ENCODE measurements at regions not wholly inside any gene's neighbourhood (a gene's known extent, or its start where the extent isn't known, plus 50 kb on each side); places are given as distances from the start of the nearest gene placed in this dataset.

GRCh38 chr13:97100821-97101220, 106.5 kb upstream of the OXGR1 start:
- CTCF ChIA-PET = interaction anchor here (2.5 kb wide), 1 partner anchor 9 kb away, joined by 8 read pairs; no protein-coding TSS in a partner anchor
- no peaks in the 10 kb centered on the region for H3K36me3 Mint-ChIP-seq
- no peak overlapping the region for H3K4me3 Mint-ChIP-seq
- H3K4me1 Mint-ChIP-seq = no peaks in the 10 kb centered on the region
- DNase-seq (no peak), ATAC-seq (no peak)
- no peaks in the 10 kb centered on the region for H3K9me3 Mint-ChIP-seq (ENCODE audit: low read depth)
- no peak overlapping the region for H3K27ac Mint-ChIP-seq
- peaks cover 12% of the 10 kb centered on the region for H3K27me3 Mint-ChIP-seq

DNA sequence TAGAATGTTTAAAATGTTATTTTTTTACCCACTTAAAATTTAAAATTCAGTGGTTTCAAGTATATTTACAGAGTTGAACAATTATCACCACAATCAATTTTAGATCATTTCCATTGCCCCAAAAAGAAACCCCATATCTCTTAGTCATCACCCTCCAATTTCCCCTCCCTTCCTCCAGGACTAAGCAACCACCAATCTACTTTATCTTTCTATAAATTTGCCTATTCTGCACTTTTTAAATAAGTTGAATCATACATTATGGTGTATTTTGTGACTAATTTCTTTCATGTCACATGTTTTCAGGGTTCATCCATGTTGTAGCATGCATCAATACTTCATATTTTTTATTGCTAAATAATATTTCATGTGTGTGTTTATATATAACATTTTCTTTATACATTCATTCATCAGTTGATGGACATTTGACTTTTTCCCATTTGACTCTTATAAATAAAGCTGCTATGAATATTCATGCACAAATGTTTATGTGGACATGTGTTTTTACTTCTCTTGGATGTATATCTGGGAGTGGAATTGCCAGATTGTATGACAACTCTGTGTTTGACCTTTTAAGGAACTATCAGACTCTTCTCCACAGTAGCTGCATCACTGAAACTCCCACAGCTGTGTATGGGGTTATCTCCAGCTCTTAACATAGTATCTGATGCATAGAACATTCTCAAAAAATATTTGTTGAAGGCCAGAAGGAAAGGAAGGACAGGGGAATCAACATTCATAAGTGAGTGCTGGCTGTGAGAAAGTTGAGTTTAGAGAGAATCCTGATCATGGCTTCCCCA, 107.8 kb upstream of the OXGR1 start:
- no peak for DNase-seq
- Mint-ChIP-seq H3K36me3 (no peaks in the 10 kb centered on the region), H3K9me3 (ENCODE audit: low read depth) (no peaks in the 10 kb centered on the region), H3K4me1 (no peaks in the 10 kb centered on the region), H3K4me3 (no peak overlapping the region), H3K27me3 (peaks cover 12% of the 10 kb centered on the region), H3K27ac (no peak overlapping the region)
- CTCF ChIA-PET = interaction anchor here (2.5 kb wide), 1 partner anchor 8 kb away, joined by 8 read pairs; no protein-coding TSS in a partner anchor
- ATAC-seq = no peak

DNA sequence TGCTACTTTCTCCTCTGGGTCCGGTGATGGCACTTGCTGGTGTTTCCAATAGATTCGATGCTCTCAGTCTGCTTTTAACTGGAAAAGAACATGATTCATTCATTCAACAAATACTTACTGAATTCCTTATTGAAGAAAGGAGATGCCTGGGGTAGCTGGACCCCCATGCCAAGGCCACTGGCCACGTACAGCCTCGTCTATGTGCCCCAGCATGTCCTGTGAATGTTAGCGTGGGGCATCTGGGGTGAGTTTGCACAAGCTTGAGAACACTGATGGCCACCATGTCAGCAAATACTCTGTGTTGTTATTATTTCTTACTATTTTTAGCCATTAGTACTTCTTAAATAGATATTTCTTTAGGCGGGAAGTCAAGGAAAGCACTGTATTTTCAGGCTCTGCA, 112.0 kb upstream of the OXGR1 start:
- Mint-ChIP-seq H3K9me3 (ENCODE audit: low read depth) (no peaks in the 10 kb centered on the region), H3K27me3 (peaks cover 11% of the 10 kb centered on the region), H3K27ac (no peak overlapping the region), H3K4me3 (no peak overlapping the region), H3K36me3 (no peaks in the 10 kb centered on the region), H3K4me1 (peaks cover 6% of the 10 kb centered on the region)
- ATAC-seq (no peak), DNase-seq (no peak)
- CTCF ChIA-PET = interaction anchor here (6.1 kb wide), 1 partner anchor 251 kb away, joined by 114 read pairs; no protein-coding TSS in a partner anchor

DNA sequence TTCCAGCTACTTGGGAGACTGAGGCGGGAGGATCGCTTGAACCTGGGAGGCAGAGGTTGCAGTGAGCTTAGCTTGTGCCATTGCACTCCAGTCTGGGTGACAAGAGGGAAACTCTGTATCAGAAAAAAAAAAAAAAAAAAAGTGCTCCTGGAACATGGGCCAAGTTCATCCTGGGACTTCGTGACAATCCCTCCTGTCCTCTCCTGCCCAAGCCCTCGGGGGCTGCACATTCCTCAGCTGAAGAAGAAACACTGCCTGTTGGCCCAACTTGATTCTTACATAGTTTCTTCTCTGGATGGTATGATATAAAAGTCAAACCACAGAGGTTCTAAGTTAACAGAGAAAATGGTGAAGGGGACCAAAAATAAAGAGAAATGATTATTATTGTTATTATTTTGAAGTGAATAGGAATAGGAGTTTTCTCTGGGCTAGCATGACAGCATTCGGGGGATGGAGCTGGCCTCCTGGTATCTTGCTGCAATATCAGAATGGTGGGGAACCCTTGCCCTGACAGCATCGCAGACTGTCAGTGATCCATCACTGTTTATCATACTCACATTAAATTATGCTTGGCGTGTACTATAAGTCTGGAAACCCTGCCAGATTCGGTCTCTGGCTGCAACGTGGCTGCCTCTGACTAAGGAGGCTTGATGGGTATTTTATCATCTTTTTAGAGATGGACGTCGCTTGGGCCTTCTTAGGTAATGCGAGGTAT, 113.7 kb upstream of the OXGR1 start:
- Mint-ChIP-seq H3K9me3 (ENCODE audit: low read depth) (no peaks in the 10 kb centered on the region), H3K36me3 (no peaks in the 10 kb centered on the region), H3K4me3 (no peak overlapping the region), H3K27me3 (peaks cover 14% of the 10 kb centered on the region), H3K27ac (no peak overlapping the region), H3K4me1 (peaks cover 6% of the 10 kb centered on the region)
- DNase-seq (no peak), ATAC-seq (no peak)
- CTCF ChIA-PET = interaction anchor here (0.7 to 6.1 kb wide), 9 partner anchors 9 to 256 kb away, joined by 3 to 114 read pairs (median 7); partner anchors contain the start of gene MBNL2

- ATAC-seq = no peak
- CTCF ChIA-PET = interaction anchor here (0.7 to 6.1 kb wide), 9 partner anchors 15 to 255 kb away, joined by 3 to 114 read pairs (median 10); partner anchors contain the start of gene MBNL2
- H3K27ac Mint-ChIP-seq = no peak overlapping the region
- no peaks in the 10 kb centered on the region for H3K36me3 Mint-ChIP-seq
- DNase-seq = no peak
- peaks cover 9% of the 10 kb centered on the region for H3K4me1 Mint-ChIP-seq
- peaks cover 18% of the 10 kb centered on the region for H3K27me3 Mint-ChIP-seq
- H3K9me3 Mint-ChIP-seq (ENCODE audit: low read depth) = no peaks in the 10 kb centered on the region
- no peak overlapping the region for H3K4me3 Mint-ChIP-seq
These were observed 113.6 kb upstream of the MBNL2 start for GRCh38 chr13:97108530-97108900.

GRCh38 chr13:97109256-97109655, 112.9 kb upstream of the MBNL2 start:
- no peak overlapping the region for H3K4me3 Mint-ChIP-seq
- ATAC-seq = no peak
- H3K9me3 Mint-ChIP-seq (ENCODE audit: low read depth) = no peaks in the 10 kb centered on the region
- DNase-seq = no peak
- no peaks in the 10 kb centered on the region for H3K36me3 Mint-ChIP-seq
- CTCF ChIA-PET = interaction anchor here (0.7 to 6.1 kb wide), 28 partner anchors 9 to 1812 kb away, joined by 3 to 114 read pairs (median 5); partner anchors contain the start of gene MBNL2
- H3K27me3 Mint-ChIP-seq = peaks cover 22% of the 10 kb centered on the region
- H3K4me1 Mint-ChIP-seq = peaks cover 13% of the 10 kb centered on the region
- H3K27ac Mint-ChIP-seq = no peak overlapping the region

GRCh38 chr13:97109841-97110492, 112.2 kb upstream of the MBNL2 start:
- no peaks in the 10 kb centered on the region for H3K36me3 Mint-ChIP-seq
- no peaks in the 10 kb centered on the region for H3K9me3 Mint-ChIP-seq (ENCODE audit: low read depth)
- H3K4me3 Mint-ChIP-seq = no peak overlapping the region
- CTCF ChIA-PET = interaction anchor here (0.7 to 6.1 kb wide), 39 partner anchors 9 to 1813 kb away, joined by 3 to 114 read pairs (median 4); partner anchors contain the start of gene MBNL2
- H3K27me3 Mint-ChIP-seq = peaks cover 23% of the 10 kb centered on the region
- no peak overlapping the region for H3K27ac Mint-ChIP-seq
- peak; percentile 78 for DNase-seq
- ATAC-seq = peak; percentile 98
- peaks cover 13% of the 10 kb centered on the region for H3K4me1 Mint-ChIP-seq

DNA sequence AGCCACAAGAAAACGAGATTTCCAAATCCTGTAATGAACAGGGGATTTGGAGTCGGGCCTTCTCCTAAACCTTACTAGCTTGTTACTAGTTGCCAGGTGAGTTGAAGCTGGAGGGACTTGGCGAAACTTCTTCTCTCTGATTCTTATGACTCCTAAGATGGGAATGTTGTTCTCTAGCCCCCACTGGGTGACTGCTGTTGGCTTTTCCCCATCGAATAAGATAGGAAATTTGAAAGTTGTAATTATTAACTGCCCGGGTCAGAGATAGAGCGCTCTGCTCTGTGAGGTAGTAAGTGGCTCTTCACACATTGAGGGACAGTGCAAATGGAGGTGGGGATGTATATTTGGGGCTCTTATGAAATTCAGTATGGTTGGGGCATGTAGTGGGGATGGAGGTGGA, 111.2 kb upstream of the MBNL2 start:
- H3K27me3 Mint-ChIP-seq = peaks cover 28% of the 10 kb centered on the region
- H3K27ac Mint-ChIP-seq = no peak overlapping the region
- H3K4me3 Mint-ChIP-seq = no peak overlapping the region
- no peaks in the 10 kb centered on the region for H3K36me3 Mint-ChIP-seq
- DNase-seq (no peak), ATAC-seq (no peak)
- peaks cover 13% of the 10 kb centered on the region for H3K4me1 Mint-ChIP-seq
- no peaks in the 10 kb centered on the region for H3K9me3 Mint-ChIP-seq (ENCODE audit: low read depth)
- CTCF ChIA-PET = interaction anchor here (1.0 to 6.1 kb wide), 15 partner anchors 8 to 321 kb away, joined by 3 to 114 read pairs (median 8); partner anchors contain the start of gene MBNL2

DNA sequence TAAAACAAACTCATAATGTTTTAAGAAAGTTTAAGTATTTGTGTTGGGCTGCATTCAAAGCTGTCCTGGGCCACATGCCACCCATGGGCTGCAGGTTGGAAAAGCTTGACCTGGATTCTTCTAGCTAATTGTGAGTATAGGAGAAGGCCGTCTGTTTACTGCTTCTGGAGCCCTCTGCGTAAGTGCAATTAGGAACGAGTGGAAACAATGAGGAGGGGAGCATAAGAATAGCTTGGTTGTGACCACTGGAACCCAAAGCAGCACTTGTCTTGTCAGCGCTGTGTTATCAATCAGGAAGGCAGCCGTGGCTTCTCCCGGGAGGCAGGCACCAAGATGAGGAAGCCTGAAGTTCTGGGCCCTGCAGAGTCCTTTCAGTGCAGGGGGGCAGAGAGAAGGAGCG, 110.4 kb upstream of the MBNL2 start:
- peaks cover 33% of the 10 kb centered on the region for H3K27me3 Mint-ChIP-seq

DNA sequence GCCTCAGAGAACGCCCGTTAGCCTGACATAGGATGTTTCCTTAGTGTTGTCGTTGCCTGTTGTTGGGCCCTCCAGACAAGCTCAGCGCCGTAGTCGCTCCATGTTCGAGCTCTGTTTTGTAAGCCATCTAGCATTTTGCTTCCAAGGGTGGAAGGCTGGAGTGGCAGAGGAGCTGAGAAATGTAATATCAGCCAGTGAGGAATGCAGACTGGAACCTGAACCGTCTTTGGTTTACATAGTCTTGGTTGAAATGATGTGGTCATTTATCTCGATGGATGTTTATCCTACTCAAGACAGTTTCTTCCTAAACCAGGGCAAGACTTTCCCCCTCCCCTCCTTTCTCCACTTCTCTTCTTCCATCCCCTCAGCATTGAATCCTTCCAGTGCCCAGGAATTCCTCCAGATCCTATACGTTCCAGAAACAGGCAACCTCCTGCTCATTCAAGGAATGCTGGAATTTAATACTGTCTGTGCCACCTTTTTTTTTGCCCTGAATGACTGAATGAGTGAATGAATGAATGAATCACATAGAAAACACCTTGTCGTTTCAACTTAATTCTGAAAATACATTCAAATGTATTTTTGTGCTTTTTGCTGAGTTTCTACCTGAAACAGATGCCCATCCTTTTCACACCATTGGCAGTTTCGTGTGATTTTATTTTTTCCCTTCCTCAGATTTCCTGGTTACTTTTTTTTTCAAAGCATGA, 109.5 kb upstream of the MBNL2 start:
- CTCF ChIA-PET = interaction anchor here (0.9 to 5.5 kb wide), 2 partner anchors 230 to 236 kb away, joined by 3 to 68 read pairs; no protein-coding TSS in a partner anchor
- Mint-ChIP-seq H3K9me3 (ENCODE audit: low read depth) (no peaks in the 10 kb centered on the region), H3K4me1 (peaks cover 13% of the 10 kb centered on the region), H3K4me3 (no peak overlapping the region), H3K27ac (no peak overlapping the region), H3K36me3 (no peaks in the 10 kb centered on the region), H3K27me3 (peaks cover 33% of the 10 kb centered on the region)
- no peak for DNase-seq
- no peak for ATAC-seq

More for the DNA sequence above, 110.4 kb upstream of the MBNL2 start:
- Mint-ChIP-seq H3K4me1 (peaks cover 13% of the 10 kb centered on the region), H3K27ac (no peak overlapping the region), H3K36me3 (no peaks in the 10 kb centered on the region), H3K4me3 (no peak overlapping the region), H3K9me3 (ENCODE audit: low read depth) (no peaks in the 10 kb centered on the region)
- no peak for DNase-seq
- ATAC-seq = no peak
- CTCF ChIA-PET = interaction anchor here (1.1 to 6.1 kb wide), 6 partner anchors 16 to 245 kb away, joined by 3 to 114 read pairs (median 24); partner anchors contain the start of gene MBNL2

GRCh38 chr13:97113231-97114001, 108.7 kb upstream of the MBNL2 start:
- peaks cover 37% of the 10 kb centered on the region for H3K27me3 Mint-ChIP-seq
- H3K4me3 Mint-ChIP-seq = no peak overlapping the region
- peaks cover 13% of the 10 kb centered on the region for H3K4me1 Mint-ChIP-seq
- DNase-seq = no peak
- H3K27ac Mint-ChIP-seq = no peak overlapping the region
- no peaks in the 10 kb centered on the region for H3K36me3 Mint-ChIP-seq
- no peaks in the 10 kb centered on the region for H3K9me3 Mint-ChIP-seq (ENCODE audit: low read depth)
- ATAC-seq = no peak
- CTCF ChIA-PET = interaction anchor here (0.8 to 1.4 kb wide), 3 partner anchors 98 to 245 kb away, joined by 3 read pairs; no protein-coding TSS in a partner anchor

GRCh38 chr13:97114651-97115050, 107.5 kb upstream of the MBNL2 start:
- Mint-ChIP-seq H3K9me3 (ENCODE audit: low read depth) (no peaks in the 10 kb centered on the region), H3K27me3 (peaks cover 37% of the 10 kb centered on the region), H3K27ac (no peak overlapping the region), H3K36me3 (no peaks in the 10 kb centered on the region), H3K4me3 (no peak overlapping the region), H3K4me1 (peaks cover 12% of the 10 kb centered on the region)
- DNase-seq (no peak), ATAC-seq (no peak)
- CTCF ChIA-PET = interaction anchor here (1.4 kb wide), 1 partner anchor 97 kb away, joined by 3 read pairs; no protein-coding TSS in a partner anchor

Data from activated CD8-positive, alpha-beta memory T cell treated with anti-CD3 and anti-CD28 coated beads, Interleukin-2, amount 10 ng/mL, durations not matched to agents 7 days and 5 days (primary cell).